Fibroblast of the conjunctiva (primary cell): ENCODE measurements at regions not wholly inside any gene's neighbourhood (a gene's known extent, or its start where the extent isn't known, plus 50 kb on each side); places are given as distances from the start of the nearest gene placed in this dataset.

ENCODE experiments used
- DNase-seq: peaks from one replicate; pipeline ENCODE4 v3.0.0-alpha.2; 2010; ENCODE audit warnings: low read depth

- no peak for DNase-seq
Measured at GRCh38 chr5:154588091-154588774, 110.2 kb upstream of the HAND1 start.

- no peak for DNase-seq
Measured at GRCh38 chr5:154587123-154588026, 109.3 kb upstream of the HAND1 start.

GRCh38 chr5:154583671-154584177, 105.7 kb upstream of the HAND1 start:
- DNase-seq: no peak

- no peak for DNase-seq
Measured at GRCh38 chr5:154580422-154580821, 102.4 kb upstream of the HAND1 start.

- no peak for DNase-seq
Measured at GRCh38 chr5:154577416-154577815, 99.4 kb upstream of the HAND1 start.

- no peak for DNase-seq
Measured at GRCh38 chr5:154576429-154576806, 98.4 kb upstream of the HAND1 start.

- DNase-seq: no peak
Measured at GRCh38 chr5:154575546-154576428, 97.8 kb upstream of the HAND1 start.

GRCh38 chr5:154573011-154573410, 95.0 kb upstream of the HAND1 start:
- no peak for DNase-seq

GRCh38 chr5:154571325-154572035, 93.5 kb upstream of the HAND1 start:
- DNase-seq: no peak

- DNase-seq: no peak
Measured at GRCh38 chr5:154570572-154571324, 92.7 kb upstream of the HAND1 start.

GRCh38 chr5:154568589-154568988, 90.6 kb upstream of the HAND1 start:
- no peak for DNase-seq

- DNase-seq: no peak
Measured at GRCh38 chr5:154567155-154567554, 89.1 kb upstream of the HAND1 start.

GRCh38 chr5:154566146-154566680, 88.2 kb upstream of the HAND1 start:
- no peak for DNase-seq

- DNase-seq: no peak
Measured at GRCh38 chr5:154565123-154565522, 87.1 kb upstream of the HAND1 start.

GRCh38 chr5:154562244-154562880, 84.3 kb upstream of the HAND1 start:
- DNase-seq: no peak

GRCh38 chr5:154559398-154560276, 81.6 kb upstream of the HAND1 start:
- DNase-seq: no peak

GRCh38 chr5:154557548-154557947, 79.5 kb upstream of the HAND1 start:
- no peak for DNase-seq

GRCh38 chr5:154547551-154547950, 69.5 kb upstream of the HAND1 start:
- no peak for DNase-seq

- DNase-seq: no peak
Measured at GRCh38 chr5:154546719-154547118, 68.7 kb upstream of the HAND1 start.
